ENCODE measurements at regions not wholly inside any gene's neighbourhood (a gene's known extent, or its start where the extent isn't known, plus 50 kb on each side); places are given as distances from the start of the nearest gene placed in this dataset.

DNA sequence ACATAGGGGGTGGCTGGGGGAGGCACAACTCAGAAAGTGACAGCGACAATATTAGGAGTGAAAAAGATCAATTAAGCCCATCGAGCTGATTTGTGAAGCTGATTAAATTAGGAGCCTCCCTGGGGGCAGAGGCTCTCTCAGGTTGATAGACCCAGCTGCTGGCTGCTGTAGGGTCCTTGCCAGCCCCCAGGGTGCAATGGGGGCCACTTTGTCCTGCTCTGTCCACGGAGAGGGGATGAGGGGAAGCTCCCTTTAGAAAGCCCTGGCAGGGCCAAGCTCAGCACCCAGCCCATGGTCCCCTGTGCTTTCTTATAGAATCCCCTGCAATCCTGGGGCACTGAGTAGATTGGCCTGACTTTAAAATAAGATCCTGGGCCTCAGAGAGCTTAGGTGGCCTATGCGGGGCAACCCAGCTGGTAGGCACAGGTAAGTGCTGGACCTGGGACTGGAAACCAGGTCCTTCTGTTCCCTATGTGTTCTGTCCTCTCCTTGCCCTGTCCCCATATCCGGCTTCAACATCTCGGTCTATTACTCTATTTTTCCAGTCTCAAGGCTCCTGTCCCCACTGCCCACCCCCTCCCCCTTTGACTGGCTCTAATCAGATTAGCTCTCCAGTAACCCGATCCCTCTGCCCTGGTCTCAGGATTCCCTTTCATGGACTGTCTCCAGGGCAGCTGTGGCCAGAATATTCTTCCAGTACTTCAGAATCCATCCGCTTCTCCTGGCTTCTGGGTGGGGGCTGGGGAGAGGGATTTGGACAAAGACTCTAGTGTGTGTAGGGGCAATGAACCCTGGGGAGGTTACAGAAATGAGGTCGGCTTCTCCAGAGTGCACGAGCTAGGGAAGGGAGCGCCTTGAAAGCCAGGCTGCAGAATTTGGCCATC lies 259.6 kb downstream of the RPS24 start:
- Histone ChIP-seq H3K4me1 (peaks cover 0 to 8% (median 0%) of the 10 kb centered on the region in 9 donors), H3K4me3 (no peak overlapping the region), H3K27ac (no peak overlapping the region), H3K27me3 (no peaks in the 10 kb centered on the region), H3K9me3 (no peaks in the 10 kb centered on the region), H3K36me3 (no peaks in the 10 kb centered on the region)
- ATAC-seq (peak in 2 of 8 donors; percentile 17 to 21), DNase-seq (no peak)
- WGBS, 2 donors: 59 to 64% methylated on average over 11 of the region's 11 CpGs
- TF ChIP-seq, protein P1, sequence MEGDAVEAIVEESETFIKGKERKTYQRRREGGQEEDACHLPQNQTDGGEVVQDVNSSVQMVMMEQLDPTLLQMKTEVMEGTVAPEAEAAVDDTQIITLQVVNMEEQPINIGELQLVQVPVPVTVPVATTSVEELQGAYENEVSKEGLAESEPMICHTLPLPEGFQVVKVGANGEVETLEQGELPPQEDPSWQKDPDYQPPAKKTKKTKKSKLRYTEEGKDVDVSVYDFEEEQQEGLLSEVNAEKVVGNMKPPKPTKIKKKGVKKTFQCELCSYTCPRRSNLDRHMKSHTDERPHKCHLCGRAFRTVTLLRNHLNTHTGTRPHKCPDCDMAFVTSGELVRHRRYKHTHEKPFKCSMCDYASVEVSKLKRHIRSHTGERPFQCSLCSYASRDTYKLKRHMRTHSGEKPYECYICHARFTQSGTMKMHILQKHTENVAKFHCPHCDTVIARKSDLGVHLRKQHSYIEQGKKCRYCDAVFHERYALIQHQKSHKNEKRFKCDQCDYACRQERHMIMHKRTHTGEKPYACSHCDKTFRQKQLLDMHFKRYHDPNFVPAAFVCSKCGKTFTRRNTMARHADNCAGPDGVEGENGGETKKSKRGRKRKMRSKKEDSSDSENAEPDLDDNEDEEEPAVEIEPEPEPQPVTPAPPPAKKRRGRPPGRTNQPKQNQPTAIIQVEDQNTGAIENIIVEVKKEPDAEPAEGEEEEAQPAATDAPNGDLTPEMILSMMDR (IDR thresholded peaks at IDR 0.05): no peak
- intact Hi-C loops (cut with DNase I): loop anchor here in 1 of 10 donors (10.0 kb wide), 1 partner anchor 238 kb away; no protein-coding TSS in a partner anchor

DNA sequence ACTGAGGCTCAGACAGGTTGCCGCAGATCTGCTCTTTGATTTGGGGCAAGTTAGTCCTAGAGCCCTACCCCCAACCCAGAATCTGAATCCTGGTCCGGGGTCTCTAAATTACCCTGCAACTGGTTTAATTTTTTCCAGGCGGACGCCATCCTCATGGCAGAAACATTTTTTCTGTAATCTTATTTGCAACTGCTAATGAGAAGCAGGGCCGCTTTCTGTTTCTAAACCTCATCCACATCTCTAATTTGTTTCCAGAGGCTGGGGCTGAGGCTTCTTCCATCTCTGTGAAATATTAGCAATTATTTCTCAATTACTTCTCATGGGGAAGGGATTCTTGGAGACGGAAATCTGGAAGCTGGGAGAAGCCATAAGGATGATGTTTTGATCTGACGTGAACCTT lies 261.6 kb downstream of the RPS24 start:
- intact Hi-C loops (cut with DNase I): loop anchor here in 1 of 10 donors (10.0 kb wide), 1 partner anchor 240 kb away; no protein-coding TSS in a partner anchor
- ATAC-seq (no peak), DNase-seq (no peak)
- 96 to 97% methylated on average over 7 of the region's 7 CpGs for WGBS, 2 donors
- peaks cover 0 to 2% (median 0%) of the 10 kb centered on the region in 11 donors for H3K9me3 ChIP-seq
- TF ChIP-seq, protein P1 (IDR thresholded peaks at IDR 0.05): no peak
- no peak overlapping the region for H3K27ac ChIP-seq
- H3K4me1 ChIP-seq: peaks cover 0 to 8% (median 0%) of the 10 kb centered on the region in 9 donors
- no peaks in the 10 kb centered on the region for H3K27me3 ChIP-seq
- H3K36me3 ChIP-seq: no peaks in the 10 kb centered on the region
- H3K4me3 ChIP-seq: no peak overlapping the region

DNA sequence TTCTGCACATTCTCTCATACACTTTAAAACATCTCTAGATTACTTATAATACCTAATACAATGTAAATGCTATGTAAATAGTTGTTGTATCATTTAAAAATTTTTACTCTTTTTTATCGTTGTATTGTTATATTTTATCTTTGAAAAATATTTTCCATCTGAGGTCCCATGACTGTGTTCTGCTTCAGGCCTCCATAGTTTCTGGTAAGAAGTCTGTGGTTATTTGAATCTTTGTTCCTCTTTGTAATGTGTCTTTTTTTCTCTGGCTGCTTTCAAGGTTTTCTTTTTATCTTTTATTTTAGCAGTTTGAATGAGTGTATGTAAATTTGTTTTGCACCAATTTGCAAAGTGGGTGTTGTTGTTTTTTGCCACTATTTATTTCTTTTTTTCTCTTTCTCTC lies 263.1 kb downstream of the RPS24 start:
- Histone ChIP-seq H3K27ac (no peak overlapping the region), H3K9me3 (peaks cover 0 to 7% (median 0%) of the 10 kb centered on the region in 11 donors), H3K27me3 (no peaks in the 10 kb centered on the region), H3K4me1 (peaks cover 0 to 12% (median 0%) of the 10 kb centered on the region in 9 donors), H3K36me3 (no peaks in the 10 kb centered on the region), H3K4me3 (no peak overlapping the region)
- intact Hi-C loops (cut with DNase I): loop anchor here in 1 of 10 donors (10.0 kb wide), 1 partner anchor 242 kb away; no protein-coding TSS in a partner anchor
- ATAC-seq: no peak
- TF ChIP-seq, protein P1 (IDR thresholded peaks at IDR 0.05): no peak
- no peak for DNase-seq
- WGBS, 2 donors: 68 to 82% methylated on average over 1 of the region's 1 CpG

DNA sequence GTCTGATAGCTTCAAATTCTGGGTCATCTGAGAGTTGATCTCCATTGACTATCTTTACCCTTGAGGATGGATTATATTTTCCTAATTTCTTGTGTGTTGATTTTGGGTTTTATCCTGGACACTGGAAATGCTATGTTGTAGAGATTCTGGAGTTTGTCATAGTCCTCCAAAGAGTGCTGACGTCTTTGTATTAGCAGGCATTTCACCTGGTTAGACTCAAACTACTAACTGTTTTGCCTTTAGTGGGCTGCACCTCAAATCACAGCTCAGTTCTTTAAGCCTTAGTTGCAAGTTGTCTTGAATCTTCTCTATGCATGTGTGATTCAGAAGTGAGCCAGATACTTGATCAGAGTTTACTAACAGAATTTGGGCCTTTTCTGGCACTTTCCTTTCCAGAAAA lies 264.3 kb downstream of the RPS24 start:
- Histone ChIP-seq H3K9me3 (peaks cover 0 to 7% (median 0%) of the 10 kb centered on the region in 11 donors), H3K36me3 (no peaks in the 10 kb centered on the region), H3K4me3 (no peak overlapping the region), H3K27ac (no peak overlapping the region), H3K4me1 (peaks cover 3 to 23% (median 7%) of the 10 kb centered on the region in 9 donors), H3K27me3 (no peaks in the 10 kb centered on the region)
- TF ChIP-seq, protein P1 (IDR thresholded peaks at IDR 0.05): no peak
- WGBS, 2 donors: 93% methylated on average over 1 of the region's 1 CpG
- ATAC-seq: no peak
- intact Hi-C loops (cut with DNase I): loop anchor here in 1 of 10 donors (10.0 kb wide), 1 partner anchor 243 kb away; no protein-coding TSS in a partner anchor
- no peak for DNase-seq
